ENCODE measurements at regions not wholly inside any gene's neighbourhood (a gene's known extent, or its start where the extent isn't known, plus 50 kb on each side); places are given as distances from the start of the nearest gene placed in this dataset.
A peak's percentile ranks its signal among the peaks of the same experiment; 100 is the strongest.

DNA sequence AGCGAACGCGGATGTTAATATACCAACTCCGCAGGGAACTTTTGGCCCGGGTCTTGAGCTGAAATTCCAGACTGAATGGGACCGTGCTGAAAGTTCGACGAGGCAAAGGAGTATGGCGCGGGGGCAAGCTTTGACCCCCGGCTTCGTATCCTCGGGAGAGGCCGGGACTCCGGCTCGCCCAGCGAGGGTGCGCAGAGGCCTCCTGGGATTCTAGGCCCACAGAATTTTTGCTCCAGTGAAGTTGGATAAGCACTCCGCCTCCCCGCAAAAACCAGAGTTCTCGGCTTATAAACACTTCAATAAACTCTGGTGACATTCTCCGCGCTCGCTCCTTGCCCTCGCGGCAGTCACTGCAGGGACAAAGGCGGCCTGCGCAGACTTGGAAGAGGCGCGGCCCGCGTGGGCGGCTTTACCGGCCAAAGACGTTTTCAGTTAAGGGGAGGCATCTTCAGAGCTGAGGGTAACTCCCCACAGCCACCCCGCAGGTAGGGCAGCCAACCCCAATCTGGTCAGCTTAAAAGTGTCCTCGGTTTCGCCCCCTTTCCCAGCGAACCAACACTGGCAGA is 112.6 kb downstream of the KCNRG start:
- no peak for DNase-seq (ENCODE audit: insufficient read length, low spot score, missing footprints)
- Histone ChIP-seq H3K27ac (ENCODE audit: low read depth, low read length) (no peak overlapping the region), H3K27me3 (ENCODE audit: insufficient read depth, low read length) (no peaks in the 10 kb centered on the region), H4K20me1 (ENCODE audit: insufficient read depth, low read length) (no peaks in the 10 kb centered on the region), H3K4me1 (ENCODE audit: insufficient read depth, low read length) (peaks cover 22% of the 10 kb centered on the region), H3K9me3 (ENCODE audit: low read depth, low read length) (no peaks in the 10 kb centered on the region), H3K4me3 (ENCODE audit: insufficient read depth, low read length) (peak overlapping the region; percentile 64), H3K79me2 (ENCODE audit: insufficient read depth, low read length) (peaks cover 30% of the 10 kb centered on the region), H2AFZ (ENCODE audit: low read length) (no peak overlapping the region), H3K4me2 (ENCODE audit: insufficient read depth, low read length) (peak overlapping the region; percentile 63), H3K36me3 (ENCODE audit: insufficient read depth, low read length) (no peaks in the 10 kb centered on the region)
- TF ChIP-seq, protein P1, sequence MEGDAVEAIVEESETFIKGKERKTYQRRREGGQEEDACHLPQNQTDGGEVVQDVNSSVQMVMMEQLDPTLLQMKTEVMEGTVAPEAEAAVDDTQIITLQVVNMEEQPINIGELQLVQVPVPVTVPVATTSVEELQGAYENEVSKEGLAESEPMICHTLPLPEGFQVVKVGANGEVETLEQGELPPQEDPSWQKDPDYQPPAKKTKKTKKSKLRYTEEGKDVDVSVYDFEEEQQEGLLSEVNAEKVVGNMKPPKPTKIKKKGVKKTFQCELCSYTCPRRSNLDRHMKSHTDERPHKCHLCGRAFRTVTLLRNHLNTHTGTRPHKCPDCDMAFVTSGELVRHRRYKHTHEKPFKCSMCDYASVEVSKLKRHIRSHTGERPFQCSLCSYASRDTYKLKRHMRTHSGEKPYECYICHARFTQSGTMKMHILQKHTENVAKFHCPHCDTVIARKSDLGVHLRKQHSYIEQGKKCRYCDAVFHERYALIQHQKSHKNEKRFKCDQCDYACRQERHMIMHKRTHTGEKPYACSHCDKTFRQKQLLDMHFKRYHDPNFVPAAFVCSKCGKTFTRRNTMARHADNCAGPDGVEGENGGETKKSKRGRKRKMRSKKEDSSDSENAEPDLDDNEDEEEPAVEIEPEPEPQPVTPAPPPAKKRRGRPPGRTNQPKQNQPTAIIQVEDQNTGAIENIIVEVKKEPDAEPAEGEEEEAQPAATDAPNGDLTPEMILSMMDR (IDR thresholded peaks at IDR 0.05; ENCODE audit: extremely low read depth, low read depth, low read length), result no peak

DNA sequence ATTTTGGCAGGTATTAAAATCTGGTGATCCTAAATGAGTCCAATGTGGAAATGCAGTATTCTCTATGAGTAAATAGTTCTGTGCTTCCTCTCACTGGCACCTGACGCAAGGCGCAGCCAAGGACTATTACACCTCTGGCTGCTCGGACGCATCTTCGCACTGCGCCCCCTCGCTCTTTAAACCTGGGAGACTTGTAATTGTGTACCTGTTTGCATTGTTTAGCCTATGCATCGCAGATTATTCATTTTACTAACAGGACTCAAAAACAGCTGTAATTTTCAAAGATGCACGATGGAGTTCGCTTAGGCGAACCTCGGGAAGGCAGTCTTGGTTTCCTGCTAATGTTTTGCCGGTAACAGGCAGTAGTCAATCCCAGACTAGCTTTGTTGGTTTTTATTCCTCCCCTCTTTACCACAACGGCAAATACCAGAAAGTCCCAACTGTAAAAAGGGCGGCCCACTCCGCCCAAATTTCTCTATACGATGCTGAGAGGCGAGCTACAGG is 113.2 kb downstream of the KCNRG start:
- DNase-seq (ENCODE audit: insufficient read length, low spot score, missing footprints), result no peak
- no peak overlapping the region for H3K4me3 ChIP-seq (ENCODE audit: insufficient read depth, low read length)
- no peaks in the 10 kb centered on the region for H3K27me3 ChIP-seq (ENCODE audit: insufficient read depth, low read length)
- H3K27ac ChIP-seq (ENCODE audit: low read depth, low read length), result no peak overlapping the region
- H4K20me1 ChIP-seq (ENCODE audit: insufficient read depth, low read length), result no peaks in the 10 kb centered on the region
- no peak overlapping the region for H2AFZ ChIP-seq (ENCODE audit: low read length)
- peaks cover 20% of the 10 kb centered on the region for H3K4me1 ChIP-seq (ENCODE audit: insufficient read depth, low read length)
- H3K79me2 ChIP-seq (ENCODE audit: insufficient read depth, low read length), result peaks cover 23% of the 10 kb centered on the region
- H3K9me3 ChIP-seq (ENCODE audit: low read depth, low read length), result no peaks in the 10 kb centered on the region
- H3K4me2 ChIP-seq (ENCODE audit: insufficient read depth, low read length), result no peak overlapping the region
- TF ChIP-seq, protein P1 (IDR thresholded peaks at IDR 0.05; ENCODE audit: extremely low read depth, low read depth, low read length), result no peak
- no peaks in the 10 kb centered on the region for H3K36me3 ChIP-seq (ENCODE audit: insufficient read depth, low read length)

DNA sequence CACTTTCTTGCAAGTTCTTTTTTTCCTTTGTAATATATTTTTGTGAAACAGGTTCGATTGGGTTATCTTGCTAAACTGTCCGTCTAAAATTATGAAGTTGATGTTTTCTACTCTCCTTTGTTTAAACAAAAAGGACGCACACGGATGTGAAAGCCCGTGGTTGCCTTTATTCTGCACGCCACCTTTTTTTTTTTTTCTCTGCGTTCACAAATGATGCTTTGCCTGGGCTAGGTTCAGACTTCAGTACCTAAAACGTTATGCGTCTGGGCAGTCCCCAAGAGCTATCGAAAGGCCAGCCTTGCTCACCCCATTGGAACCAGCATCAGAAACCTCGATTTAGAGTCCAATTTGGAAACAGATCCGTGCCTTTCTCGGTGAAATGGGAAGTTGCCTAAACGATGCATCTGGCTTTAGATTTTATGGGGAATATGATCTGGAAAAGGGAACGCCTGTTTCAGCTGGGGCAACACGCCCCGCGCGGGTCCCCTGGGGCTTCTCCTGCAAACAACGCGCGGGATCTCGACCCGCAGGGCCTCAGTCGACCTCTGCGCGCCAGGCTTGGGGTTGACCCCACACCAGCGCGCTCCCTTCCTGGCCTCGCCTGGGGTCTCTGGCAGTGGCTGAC is 113.9 kb downstream of the KCNRG start:
- peaks cover 19% of the 10 kb centered on the region for H3K4me1 ChIP-seq (ENCODE audit: insufficient read depth, low read length)
- peak overlapping the region; percentile 89 for H2AFZ ChIP-seq (ENCODE audit: low read length)
- no peaks in the 10 kb centered on the region for H3K9me3 ChIP-seq (ENCODE audit: low read depth, low read length)
- peaks cover 17% of the 10 kb centered on the region for H3K79me2 ChIP-seq (ENCODE audit: insufficient read depth, low read length)
- peak overlapping the region; percentile 84 for H3K4me3 ChIP-seq (ENCODE audit: insufficient read depth, low read length)
- H3K4me2 ChIP-seq (ENCODE audit: insufficient read depth, low read length), result peak overlapping the region; percentile 98
- no peaks in the 10 kb centered on the region for H3K27me3 ChIP-seq (ENCODE audit: insufficient read depth, low read length)
- no peaks in the 10 kb centered on the region for H4K20me1 ChIP-seq (ENCODE audit: insufficient read depth, low read length)
- TF ChIP-seq, protein P1 (IDR thresholded peaks at IDR 0.05; ENCODE audit: extremely low read depth, low read depth, low read length), result no peak
- peak overlapping the region; percentile 92 for H3K27ac ChIP-seq (ENCODE audit: low read depth, low read length)
- no peaks in the 10 kb centered on the region for H3K36me3 ChIP-seq (ENCODE audit: insufficient read depth, low read length)
- no peak for DNase-seq (ENCODE audit: insufficient read length, low spot score, missing footprints)

DNA sequence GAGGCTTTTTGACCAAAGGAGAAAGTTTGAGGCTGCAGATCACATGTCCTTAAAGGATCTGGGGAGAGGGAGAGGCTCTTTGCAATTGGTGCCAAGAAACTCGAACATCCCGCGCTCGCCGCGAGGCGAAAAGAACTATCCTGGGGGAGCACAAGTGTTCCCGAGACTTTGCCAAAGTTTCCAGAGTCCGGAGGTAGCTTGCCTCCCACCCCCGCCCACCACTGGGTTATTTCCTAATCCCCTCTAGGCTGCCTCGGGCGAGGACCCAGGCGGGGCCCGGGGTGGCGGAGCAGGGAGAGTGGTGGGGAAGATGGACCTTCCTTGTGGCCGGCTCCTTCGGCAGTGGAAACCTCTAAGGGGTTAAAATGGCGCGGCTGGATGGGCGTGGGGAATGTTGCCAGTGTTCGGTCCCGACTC is 114.5 kb downstream of the KCNRG start:
- H4K20me1 ChIP-seq (ENCODE audit: insufficient read depth, low read length), result no peaks in the 10 kb centered on the region
- no peaks in the 10 kb centered on the region for H3K36me3 ChIP-seq (ENCODE audit: insufficient read depth, low read length)
- H3K27ac ChIP-seq (ENCODE audit: low read depth, low read length), result peak overlapping the region; percentile 92
- H3K4me3 ChIP-seq (ENCODE audit: insufficient read depth, low read length), result peak overlapping the region; percentile 84
- TF ChIP-seq, protein P1 (IDR thresholded peaks at IDR 0.05; ENCODE audit: extremely low read depth, low read depth, low read length), result no peak
- peaks cover 19% of the 10 kb centered on the region for H3K4me1 ChIP-seq (ENCODE audit: insufficient read depth, low read length)
- peak overlapping the region; percentile 89 for H2AFZ ChIP-seq (ENCODE audit: low read length)
- no peaks in the 10 kb centered on the region for H3K27me3 ChIP-seq (ENCODE audit: insufficient read depth, low read length)
- peak; percentile 88 for DNase-seq (ENCODE audit: insufficient read length, low spot score, missing footprints)
- peaks cover 15% of the 10 kb centered on the region for H3K79me2 ChIP-seq (ENCODE audit: insufficient read depth, low read length)
- H3K4me2 ChIP-seq (ENCODE audit: insufficient read depth, low read length), result peak overlapping the region; percentile 98
- H3K9me3 ChIP-seq (ENCODE audit: low read depth, low read length), result no peaks in the 10 kb centered on the region

Measured in osteoblast (primary cell).